Right atrium auricular region (tissue), 2 donors: ENCODE measurements at regions not wholly inside any gene's neighbourhood (a gene's known extent, or its start where the extent isn't known, plus 50 kb on each side); places are given as distances from the start of the nearest gene placed in this dataset.

Experiments
- DNase-seq: peaks from one replicate; pipeline ENCODE4 v3.0.0-alpha.2; 2019; ENCODE audit warnings: low spot score
- H3K27ac ChIP-seq, 2 donors: fragments of 200-600 bp; sonication (generic); 1 replicate in 1 of 2; 2 replicates in 1 of 2; pipeline ENCODE4 v1.5.1; 2016 to 2019
- H3K27me3 ChIP-seq, 2 donors: fragments of 200-600 bp; sonication (generic); one replicate each; pipeline versions ENCODE4 v1.5.1 to v1.6.0; 2017 to 2019
- H3K36me3 ChIP-seq: fragments of 200-600 bp; sonication (generic); one replicate; pipeline ENCODE4 v1.5.1; 2016
- H3K4me1 ChIP-seq, 2 donors: fragments of 200-600 bp; sonication (generic); one replicate each; pipeline versions ENCODE4 v1.5.1 to v1.6.0; 2017 to 2019
- H3K4me3 ChIP-seq, 2 donors: fragments of 200-600 bp; sonication (generic); 1 replicate in 1 of 2; 2 replicates in 1 of 2; pipeline ENCODE4 v1.5.1; 2017 to 2019; ENCODE audit warnings: mild to moderate bottlenecking in 1 of 2, moderate library complexity in 1 of 2
- H3K9me3 ChIP-seq, 2 donors: fragments of 200-600 bp; sonication (generic); one replicate each; pipeline ENCODE4 v1.5.1; 2019
- CTCF ChIP-seq, 2 donors: fragments of 200-600 bp; sonication (generic); IDR thresholded peaks; one replicate each; pipeline ENCODE4 v1.5.1; 2019; ENCODE audit warnings: antibody characterized with exemption in 2 of 2

GRCh38 chr7:25804154-25804553 is 347.8 kb upstream of the NFE2L3 start:
- TF ChIP-seq CTCF (IDR thresholded peaks at IDR 0.05): no peak
- Histone ChIP-seq H3K36me3 (no peaks in the 10 kb centered on the region), H3K27ac (no peak overlapping the region), H3K4me3 (no peak overlapping the region), H3K4me1 (no peaks in the 10 kb centered on the region), H3K27me3 (no peaks in the 10 kb centered on the region), H3K9me3 (no peaks in the 10 kb centered on the region)
- no peak for DNase-seq

- Histone ChIP-seq H3K27me3 (no peaks in the 10 kb centered on the region), H3K4me1 (no peaks in the 10 kb centered on the region), H3K9me3 (no peaks in the 10 kb centered on the region), H3K36me3 (no peaks in the 10 kb centered on the region), H3K4me3 (no peak overlapping the region), H3K27ac (no peak overlapping the region)
- TF ChIP-seq CTCF (IDR thresholded peaks at IDR 0.05): no peak
- DNase-seq: no peak
Measured at GRCh38 chr7:25805027-25805687, 346.8 kb upstream of the NFE2L3 start.

GRCh38 chr7:25807086-25807611 is 344.8 kb upstream of the NFE2L3 start:
- no peak for DNase-seq
- Histone ChIP-seq H3K4me3 (no peak overlapping the region), H3K9me3 (no peaks in the 10 kb centered on the region), H3K27me3 (no peaks in the 10 kb centered on the region), H3K27ac (no peak overlapping the region), H3K4me1 (no peaks in the 10 kb centered on the region), H3K36me3 (no peaks in the 10 kb centered on the region)
- TF ChIP-seq CTCF (IDR thresholded peaks at IDR 0.05): no peak

- H3K27me3 ChIP-seq: no peaks in the 10 kb centered on the region
- H3K9me3 ChIP-seq: no peaks in the 10 kb centered on the region
- H3K36me3 ChIP-seq: no peaks in the 10 kb centered on the region
- no peak for DNase-seq
- no peak overlapping the region for H3K27ac ChIP-seq
- no peak for TF ChIP-seq CTCF (IDR thresholded peaks at IDR 0.05)
- H3K4me3 ChIP-seq: no peak overlapping the region
- no peaks in the 10 kb centered on the region for H3K4me1 ChIP-seq
Measured at GRCh38 chr7:25809441-25809840, 342.6 kb upstream of the NFE2L3 start.

GRCh38 chr7:25812086-25812850 is 339.7 kb upstream of the NFE2L3 start:
- H3K27me3 ChIP-seq: no peaks in the 10 kb centered on the region
- H3K4me3 ChIP-seq: no peak overlapping the region
- no peak for TF ChIP-seq CTCF (IDR thresholded peaks at IDR 0.05)
- H3K4me1 ChIP-seq: no peaks in the 10 kb centered on the region
- no peaks in the 10 kb centered on the region for H3K9me3 ChIP-seq
- H3K27ac ChIP-seq: no peak overlapping the region
- H3K36me3 ChIP-seq: no peaks in the 10 kb centered on the region
- no peak for DNase-seq
